Smooth muscle cell (in vitro differentiated cells): ENCODE measurements at regions not wholly inside any gene's neighbourhood (a gene's known extent, or its start where the extent isn't known, plus 50 kb on each side); places are given as distances from the start of the nearest gene placed in this dataset.

Source experiments
- DNase-seq: peaks from one replicate; lab custom pipeline; 2025; ENCODE audit not compliant: unreplicated experiment; lab: John Stamatoyannopoulos, UW
- H2AFZ ChIP-seq: fragments of 200-600 bp; sonication (generic); 2 replicates; pipeline ENCODE4 v1.6.0; 2016; ENCODE audit warnings: antibody characterized with exemption, low read depth, mild to moderate bottlenecking
- H3F3A ChIP-seq: fragments of 200-600 bp; sonication (generic); 2 replicates; pipeline ENCODE4 v1.6.0; 2017; ENCODE audit warnings: antibody characterized with exemption, low read depth
- H3K27ac ChIP-seq: fragments of 200-600 bp; sonication (generic); 2 replicates; pipeline ENCODE4 v1.5.1; 2016; ENCODE audit warnings: low read depth, mild to moderate bottlenecking
- H3K27me3 ChIP-seq: fragments of 200-600 bp; sonication (generic); 2 replicates; pipeline ENCODE4 v1.6.1; 2016; ENCODE audit warnings: low read depth, mild to moderate bottlenecking
- H3K36me3 ChIP-seq: fragments of 200-600 bp; sonication (generic); 2 replicates; pipeline ENCODE4 v1.5.1; 2016; ENCODE audit warnings: low read depth
- H3K4me1 ChIP-seq: fragments of 200-600 bp; sonication (generic); 2 replicates; pipeline ENCODE4 v1.5.1; 2016; ENCODE audit warnings: low read depth
- H3K4me2 ChIP-seq: fragments of 200-600 bp; sonication (generic); 2 replicates; pipeline ENCODE4 v1.6.0; 2016; ENCODE audit warnings: mild to moderate bottlenecking
- H3K4me3 ChIP-seq: fragments of 200-600 bp; sonication (generic); 2 replicates; pipeline ENCODE4 v1.5.1; 2016; ENCODE audit warnings: mild to moderate bottlenecking
- H3K79me2 ChIP-seq: fragments of 200-600 bp; sonication (generic); 2 replicates; pipeline ENCODE4 v1.6.0; 2016; ENCODE audit warnings: low read depth, mild to moderate bottlenecking
- H3K9ac ChIP-seq: fragments of 200-600 bp; sonication (generic); 2 replicates; pipeline ENCODE4 v1.6.0; 2016; ENCODE audit warnings: low read depth
- H3K9me3 ChIP-seq: fragments of 200-600 bp; sonication (generic); replicated peaks from 2 replicates; pipeline ENCODE4 v1.5.1; 2016; ENCODE audit warnings: low read depth
- H4K20me1 ChIP-seq: fragments of 200-600 bp; sonication (generic); 2 replicates; pipeline ENCODE4 v1.6.0; 2016; ENCODE audit warnings: low read depth
- WGBS: methylation state at CpG from one replicate; pipeline ENCODE4 v1.1.7; 2016; ENCODE audit warnings: low lambda C conversion rate; 5-methylcytosine and 5-hydroxymethylcytosine counted together
- TF ChIP-seq, protein P1 (sequence below): fragments of 200-600 bp; sonication (generic); IDR thresholded peaks from 2 replicates; pipeline ENCODE4 v1.5.1; 2017; ENCODE audit warnings: borderline replicate concordance, mild to moderate bottlenecking, antibody characterized with exemption; ENCODE audit not compliant: insufficient read depth, poor library complexity, severe bottlenecking

DNA sequence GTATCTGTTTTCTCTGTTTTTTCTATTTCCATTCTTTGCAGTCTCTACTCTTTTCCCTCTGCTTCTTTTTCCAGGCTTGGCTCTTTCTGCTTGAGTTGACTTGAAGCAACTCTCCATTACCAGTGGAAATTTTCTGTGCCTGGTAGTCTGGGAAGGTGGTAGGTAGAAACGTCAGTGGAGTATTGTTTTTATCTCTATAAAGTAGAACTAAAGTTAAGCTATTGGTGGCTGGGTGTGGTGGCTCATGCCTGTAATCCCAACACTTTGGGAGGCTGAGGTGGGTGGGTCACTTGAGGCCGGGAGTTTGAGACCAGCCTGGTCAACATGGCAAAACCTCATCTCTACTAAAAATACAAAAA, 438.1 kb upstream of the AR start:
- Histone ChIP-seq H3K9ac (no peak overlapping the region), H3K36me3 (no peaks in the 10 kb centered on the region), H3K4me2 (no peak overlapping the region), H3K79me2 (no peaks in the 10 kb centered on the region), H3K27me3 (no peaks in the 10 kb centered on the region), H4K20me1 (no peaks in the 10 kb centered on the region), H2AFZ (no peak overlapping the region), H3K9me3 (no peaks in the 10 kb centered on the region), H3K4me3 (no peak overlapping the region), H3K27ac (no peak overlapping the region), H3F3A (no peaks in the 10 kb centered on the region), H3K4me1 (no peaks in the 10 kb centered on the region)
- DNase-seq = no peak
- TF ChIP-seq, protein P1, sequence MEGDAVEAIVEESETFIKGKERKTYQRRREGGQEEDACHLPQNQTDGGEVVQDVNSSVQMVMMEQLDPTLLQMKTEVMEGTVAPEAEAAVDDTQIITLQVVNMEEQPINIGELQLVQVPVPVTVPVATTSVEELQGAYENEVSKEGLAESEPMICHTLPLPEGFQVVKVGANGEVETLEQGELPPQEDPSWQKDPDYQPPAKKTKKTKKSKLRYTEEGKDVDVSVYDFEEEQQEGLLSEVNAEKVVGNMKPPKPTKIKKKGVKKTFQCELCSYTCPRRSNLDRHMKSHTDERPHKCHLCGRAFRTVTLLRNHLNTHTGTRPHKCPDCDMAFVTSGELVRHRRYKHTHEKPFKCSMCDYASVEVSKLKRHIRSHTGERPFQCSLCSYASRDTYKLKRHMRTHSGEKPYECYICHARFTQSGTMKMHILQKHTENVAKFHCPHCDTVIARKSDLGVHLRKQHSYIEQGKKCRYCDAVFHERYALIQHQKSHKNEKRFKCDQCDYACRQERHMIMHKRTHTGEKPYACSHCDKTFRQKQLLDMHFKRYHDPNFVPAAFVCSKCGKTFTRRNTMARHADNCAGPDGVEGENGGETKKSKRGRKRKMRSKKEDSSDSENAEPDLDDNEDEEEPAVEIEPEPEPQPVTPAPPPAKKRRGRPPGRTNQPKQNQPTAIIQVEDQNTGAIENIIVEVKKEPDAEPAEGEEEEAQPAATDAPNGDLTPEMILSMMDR = no peak
- WGBS = 68% methylated on average over 2 of the region's 2 CpGs

DNA sequence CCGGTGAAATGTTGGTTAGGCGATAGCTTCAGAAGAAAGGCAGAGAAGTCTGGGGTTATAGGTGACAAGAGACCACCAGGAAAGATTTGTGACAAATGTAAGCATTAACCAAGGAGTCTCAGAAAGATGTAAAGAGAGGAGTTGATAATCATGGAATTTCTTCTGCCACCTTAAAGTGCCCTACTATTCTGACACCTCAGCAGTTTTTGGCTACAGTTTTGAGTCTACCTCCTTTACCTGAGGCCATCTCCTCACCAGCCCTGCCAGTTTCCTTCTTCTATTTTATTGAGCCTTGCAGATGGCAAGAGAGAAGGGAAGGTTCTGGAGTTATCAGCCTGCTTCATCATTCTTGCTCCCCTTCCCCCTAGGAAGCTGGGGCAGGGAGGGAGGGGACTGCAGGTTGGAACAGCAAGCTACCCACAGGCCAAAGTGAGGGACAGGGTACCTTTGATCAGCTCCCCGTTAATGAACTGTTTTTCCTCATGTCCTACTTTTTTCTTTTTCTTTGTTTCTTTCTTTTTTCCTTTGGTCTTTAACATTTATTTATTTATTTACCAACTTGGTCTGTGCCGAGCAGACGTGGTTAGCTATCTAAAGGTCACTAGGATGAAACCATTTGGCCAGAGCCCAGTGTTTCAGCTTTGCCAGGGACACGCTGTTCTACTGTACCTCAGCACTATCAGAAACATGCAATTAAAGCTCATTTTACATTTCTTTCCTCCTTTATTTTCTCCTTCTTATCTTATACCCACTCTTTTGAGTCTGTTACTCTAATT, 438.7 kb upstream of the AR start:
- whole genome bisulfite sequencing = 73% methylated on average over 6 of the region's 6 CpGs
- H3K79me2 ChIP-seq = no peaks in the 10 kb centered on the region
- no peaks in the 10 kb centered on the region for H3K4me1 ChIP-seq
- no peaks in the 10 kb centered on the region for H3F3A ChIP-seq
- no peak overlapping the region for H3K27ac ChIP-seq
- H3K9ac ChIP-seq = no peak overlapping the region
- DNase-seq = no peak
- H3K4me2 ChIP-seq = no peak overlapping the region
- no peaks in the 10 kb centered on the region for H3K9me3 ChIP-seq
- H2AFZ ChIP-seq = no peak overlapping the region
- H3K27me3 ChIP-seq = no peaks in the 10 kb centered on the region
- H3K4me3 ChIP-seq = no peak overlapping the region
- H3K36me3 ChIP-seq = no peaks in the 10 kb centered on the region
- TF ChIP-seq, protein P1 = no peak
- H4K20me1 ChIP-seq = no peaks in the 10 kb centered on the region

DNA sequence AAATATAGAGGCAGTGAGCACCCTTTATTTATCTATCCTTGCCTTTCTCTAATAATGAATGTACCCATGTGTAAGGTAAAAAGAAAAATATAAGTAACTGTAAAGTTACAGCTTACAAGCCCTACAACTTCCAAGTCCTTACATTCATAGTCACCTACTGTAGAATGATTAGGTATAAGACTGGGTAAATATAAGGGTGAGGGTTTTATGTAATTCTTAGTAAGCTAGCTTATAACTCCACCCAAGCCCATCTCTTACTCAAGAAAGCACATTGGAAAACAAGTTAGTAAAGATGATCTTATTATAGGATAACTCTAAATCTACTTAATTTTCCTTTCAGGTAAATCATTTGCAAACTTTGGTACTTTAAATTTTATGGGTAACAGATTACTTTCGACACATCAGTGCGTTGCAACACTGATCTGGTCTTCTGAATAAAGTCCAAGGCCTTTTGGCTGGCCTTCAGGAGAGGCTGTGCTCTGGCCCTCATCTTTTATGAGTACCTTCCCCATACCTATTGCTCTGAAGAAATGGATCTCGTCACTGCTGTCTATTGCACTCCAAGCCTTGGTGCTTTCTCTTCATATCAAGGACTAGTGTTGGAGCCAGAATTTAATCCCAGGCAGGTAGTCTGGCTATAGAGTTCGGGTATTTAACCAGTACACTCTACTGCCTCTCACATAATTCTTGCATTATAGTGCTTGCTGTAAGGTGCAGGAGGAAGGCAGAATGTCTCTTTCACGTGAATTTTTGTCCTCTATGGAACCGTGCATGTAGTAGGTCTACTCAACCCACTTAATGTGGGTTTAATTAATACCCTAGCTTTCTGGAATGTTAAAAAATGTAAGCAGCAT, 443.6 kb upstream of the AR start:
- Histone ChIP-seq H2AFZ (no peak overlapping the region), H4K20me1 (no peaks in the 10 kb centered on the region), H3K9me3 (no peaks in the 10 kb centered on the region), H3K9ac (no peak overlapping the region), H3K4me2 (no peak overlapping the region), H3K27ac (no peak overlapping the region), H3K27me3 (no peaks in the 10 kb centered on the region), H3K4me3 (no peak overlapping the region), H3K4me1 (no peaks in the 10 kb centered on the region), H3F3A (no peaks in the 10 kb centered on the region), H3K36me3 (no peaks in the 10 kb centered on the region), H3K79me2 (no peaks in the 10 kb centered on the region)
- TF ChIP-seq, protein P1 = no peak
- no peak for DNase-seq
- WGBS = 73% methylated on average over 6 of the region's 6 CpGs
